Thoracic aorta (tissue), 2 donors: ENCODE measurements at regions not wholly inside any gene's neighbourhood (a gene's known extent, or its start where the extent isn't known, plus 50 kb on each side); places are given as distances from the start of the nearest gene placed in this dataset.

Experiments
- ATAC-seq: fragments of 150-250 bp; one replicate; pipeline ENCODE4 v1.8.0; 2017; ENCODE audit warnings: low read depth; ENCODE audit not compliant: insufficient number of reproducible peaks, low FRiP score
- DNase-seq: peaks from one replicate; pipeline ENCODE4 v3.0.0-alpha.2; 2020; ENCODE audit warnings: low spot score
- H3K27ac ChIP-seq, 2 donors: fragments of 200-600 bp; sonication (generic); 1 replicate in 1 of 2; 2 replicates in 1 of 2; pipeline ENCODE4 v1.5.1; 2016; ENCODE audit warnings: mild to moderate bottlenecking in 2 of 2, moderate library complexity in 2 of 2
- H3K27me3 ChIP-seq: fragments of 200-600 bp; sonication (generic); replicated peaks from 2 replicates; pipeline ENCODE4 v1.6.0; 2016; ENCODE audit warnings: mild to moderate bottlenecking; ENCODE audit not compliant: insufficient read depth
- H3K36me3 ChIP-seq: fragments of 200-600 bp; sonication (generic); one replicate; pipeline ENCODE4 v1.5.1; 2016
- H3K4me1 ChIP-seq, 2 donors: fragments of 200-600 bp; sonication (generic); 1 replicate in 1 of 2; 2 replicates in 1 of 2; pipeline versions ENCODE4 v1.5.1 to v1.6.0; 2016; ENCODE audit warnings: low read depth in 2 of 2, mild to moderate bottlenecking in 1 of 2; ENCODE audit not compliant: control insufficient read depth in 1 of 2
- H3K4me3 ChIP-seq: fragments of 200-600 bp; sonication (generic); 2 replicates; pipeline ENCODE4 v1.5.1; 2016; ENCODE audit warnings: mild to moderate bottlenecking
- H3K9me3 ChIP-seq: fragments of 200-600 bp; sonication (generic); 2 replicates; pipeline ENCODE4 v1.5.1; 2016
- TF ChIP-seq, protein P1 (sequence below): fragments of 200-600 bp; sonication (generic); IDR thresholded peaks from one replicate; pipeline ENCODE4 v1.5.1; 2019; ENCODE audit warnings: antibody characterized with exemption

DNA sequence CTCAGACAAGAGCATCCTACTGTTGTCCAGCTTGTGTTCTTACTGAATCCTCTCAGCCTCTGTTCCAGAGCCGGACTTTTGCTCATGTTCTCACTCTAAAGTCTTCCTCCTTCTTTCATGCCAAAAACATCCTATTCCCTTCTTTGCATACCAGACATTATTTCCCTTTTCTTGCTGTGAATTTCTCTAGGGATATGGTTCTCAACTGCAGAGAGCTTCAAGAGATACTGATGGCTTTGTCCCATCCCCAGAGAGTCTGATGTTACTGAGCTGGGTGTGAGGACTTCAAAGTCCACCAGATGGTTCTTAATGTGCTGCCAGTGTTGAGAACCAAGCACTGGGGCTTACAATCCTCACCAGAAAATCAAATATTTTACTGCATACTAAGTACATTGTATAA lies 98.6 kb upstream of the FER start:
- Histone ChIP-seq H3K36me3 (no peaks in the 10 kb centered on the region), H3K27ac (no peak overlapping the region), H3K4me3 (no peak overlapping the region), H3K9me3 (peaks cover 4% of the 10 kb centered on the region), H3K27me3 (no peaks in the 10 kb centered on the region), H3K4me1 (no peaks in the 10 kb centered on the region)
- no peak for DNase-seq
- ATAC-seq, result no peak
- TF ChIP-seq, protein P1, sequence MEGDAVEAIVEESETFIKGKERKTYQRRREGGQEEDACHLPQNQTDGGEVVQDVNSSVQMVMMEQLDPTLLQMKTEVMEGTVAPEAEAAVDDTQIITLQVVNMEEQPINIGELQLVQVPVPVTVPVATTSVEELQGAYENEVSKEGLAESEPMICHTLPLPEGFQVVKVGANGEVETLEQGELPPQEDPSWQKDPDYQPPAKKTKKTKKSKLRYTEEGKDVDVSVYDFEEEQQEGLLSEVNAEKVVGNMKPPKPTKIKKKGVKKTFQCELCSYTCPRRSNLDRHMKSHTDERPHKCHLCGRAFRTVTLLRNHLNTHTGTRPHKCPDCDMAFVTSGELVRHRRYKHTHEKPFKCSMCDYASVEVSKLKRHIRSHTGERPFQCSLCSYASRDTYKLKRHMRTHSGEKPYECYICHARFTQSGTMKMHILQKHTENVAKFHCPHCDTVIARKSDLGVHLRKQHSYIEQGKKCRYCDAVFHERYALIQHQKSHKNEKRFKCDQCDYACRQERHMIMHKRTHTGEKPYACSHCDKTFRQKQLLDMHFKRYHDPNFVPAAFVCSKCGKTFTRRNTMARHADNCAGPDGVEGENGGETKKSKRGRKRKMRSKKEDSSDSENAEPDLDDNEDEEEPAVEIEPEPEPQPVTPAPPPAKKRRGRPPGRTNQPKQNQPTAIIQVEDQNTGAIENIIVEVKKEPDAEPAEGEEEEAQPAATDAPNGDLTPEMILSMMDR, result no peak

DNA sequence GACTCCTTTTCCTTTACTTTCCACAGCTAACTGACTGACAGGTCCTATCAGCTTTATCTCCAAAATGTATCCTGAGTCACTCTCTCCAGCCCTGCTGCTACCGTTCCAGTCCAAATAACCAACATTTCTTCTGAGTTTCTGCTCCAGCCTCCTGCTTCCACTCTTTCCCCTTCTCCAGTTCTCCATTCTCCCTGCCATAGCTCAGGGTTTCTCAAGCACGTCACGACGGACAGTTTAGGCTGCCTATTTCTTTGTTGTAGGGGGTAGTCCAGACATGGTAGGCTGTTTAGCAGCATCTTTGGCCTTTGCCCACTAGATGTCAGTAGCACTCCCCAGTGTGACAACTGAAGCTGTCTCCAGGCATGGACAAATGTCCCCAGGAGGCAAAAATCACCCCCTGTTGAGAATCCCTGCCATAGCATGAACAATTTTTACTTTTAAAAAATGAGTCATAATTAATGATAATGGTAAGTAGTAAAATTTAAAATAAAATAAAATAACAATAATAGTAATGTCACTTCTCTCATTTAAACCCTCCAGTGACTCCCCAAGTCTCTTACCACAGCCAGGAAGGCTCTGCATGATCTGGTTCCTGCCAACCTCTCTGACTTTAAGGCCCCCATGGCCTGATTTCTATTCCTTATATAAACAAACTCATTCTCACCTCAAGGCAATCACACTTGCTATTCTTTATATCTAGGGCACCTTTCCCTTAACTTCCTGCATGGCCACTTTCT lies 105.4 kb upstream of the FER start:
- no peaks in the 10 kb centered on the region for H3K4me1 ChIP-seq
- TF ChIP-seq, protein P1, result peak; percentile 69
- peaks cover 3% of the 10 kb centered on the region for H3K9me3 ChIP-seq
- no peak for ATAC-seq
- no peak overlapping the region for H3K27ac ChIP-seq
- H3K36me3 ChIP-seq, result no peaks in the 10 kb centered on the region
- no peak for DNase-seq
- H3K27me3 ChIP-seq, result no peaks in the 10 kb centered on the region
- peak overlapping the region; percentile 31 for H3K4me3 ChIP-seq

DNA sequence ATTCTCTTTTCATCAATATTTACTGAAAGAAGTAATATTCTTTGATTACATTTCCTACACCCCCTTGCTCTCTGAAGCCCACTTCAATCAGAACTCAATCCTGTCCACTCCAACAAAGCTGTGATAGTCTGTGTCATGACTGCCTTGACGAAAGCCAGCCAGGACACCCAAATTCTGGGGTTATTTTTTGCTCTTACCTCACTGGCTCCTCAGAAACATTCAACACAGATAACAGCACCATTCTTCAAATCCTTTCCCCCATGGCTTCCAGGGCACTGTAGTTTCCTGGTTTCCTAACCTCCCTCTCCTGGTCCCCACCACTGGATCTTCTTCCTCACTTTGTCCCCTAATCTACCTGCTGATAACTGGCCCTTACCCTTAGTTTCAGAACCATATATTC lies 106.1 kb upstream of the FER start:
- ATAC-seq, result no peak
- Histone ChIP-seq H3K27ac (no peak overlapping the region), H3K9me3 (no peaks in the 10 kb centered on the region)

GRCh38 chr5:108639366-108639765 lies 108.3 kb upstream of the FER start:
- Histone ChIP-seq H3K4me1 (peaks cover 4 to 6% of the 10 kb centered on the region in 2 donors), H3K36me3 (no peaks in the 10 kb centered on the region), H3K9me3 (no peaks in the 10 kb centered on the region), H3K4me3 (no peak overlapping the region), H3K27ac (no peak overlapping the region), H3K27me3 (no peaks in the 10 kb centered on the region)
- TF ChIP-seq, protein P1, result no peak
- no peak for DNase-seq
- no peak for ATAC-seq

More for the DNA sequence above, 106.1 kb upstream of the FER start:
- Histone ChIP-seq H3K4me1 (no peaks in the 10 kb centered on the region), H3K36me3 (no peaks in the 10 kb centered on the region), H3K4me3 (no peak overlapping the region), H3K27me3 (no peaks in the 10 kb centered on the region)
- DNase-seq, result no peak
- TF ChIP-seq, protein P1, result no peak

DNA sequence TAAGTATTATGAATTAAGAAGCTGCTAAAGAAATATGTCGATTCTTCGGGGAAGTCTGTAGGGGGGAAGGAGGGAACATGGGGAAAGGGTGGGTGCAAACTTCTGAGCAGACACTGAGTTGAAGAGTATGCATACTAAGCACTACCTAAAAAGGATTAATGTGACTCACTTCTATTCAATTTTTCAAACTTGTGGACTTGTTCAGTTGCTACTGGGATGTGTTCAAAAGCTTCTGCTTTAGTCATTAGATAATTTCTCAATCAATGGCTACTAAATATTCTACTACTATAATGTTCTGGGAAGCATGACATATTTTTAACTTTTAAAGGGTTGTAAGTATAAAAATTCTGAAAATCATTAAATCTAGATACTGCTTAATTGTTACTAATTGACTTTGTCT lies 109.7 kb upstream of the FER start:
- no peaks in the 10 kb centered on the region for H3K9me3 ChIP-seq
- no peak for DNase-seq
- ATAC-seq, result no peak
- H3K27ac ChIP-seq, result no peak overlapping the region
- H3K4me1 ChIP-seq, result peaks cover 9 to 14% of the 10 kb centered on the region in 2 donors
- H3K36me3 ChIP-seq, result no peaks in the 10 kb centered on the region
- no peaks in the 10 kb centered on the region for H3K27me3 ChIP-seq
- no peak overlapping the region for H3K4me3 ChIP-seq
- TF ChIP-seq, protein P1, result no peak
